Lung (tissue), 11 donors: ENCODE measurements at regions not wholly inside any gene's neighbourhood (a gene's known extent, or its start where the extent isn't known, plus 50 kb on each side); places are given as distances from the start of the nearest gene placed in this dataset.

Experiments
- ATAC-seq: fragments of 200-7000 bp; cut with Tn5 transposase; one replicate; pipeline ENCODE4 v1.9.1; 2020; ENCODE audit warnings: moderate number of reproducible peaks; ENCODE audit not compliant: insufficient read depth, low FRiP score
- DNase-seq, 3 donors: peaks; one replicate each; pipeline ENCODE4 v3.0.0-alpha.2; 2013 to 2017
- H3K27ac ChIP-seq, 2 donors: one replicate each; pipeline ENCODE4 v1.5.1; 2013; ENCODE audit warnings: mild to moderate bottlenecking in 2 of 2, moderate library complexity in 2 of 2, control low read depth in 1 of 2, inconsistent platforms in 1 of 2, low read depth in 1 of 2, low read length in 1 of 2
- H3K27me3 ChIP-seq, 3 donors: one replicate each; pipeline ENCODE4 v1.5.1; 2013; ENCODE audit warnings: low read length in 2 of 3; ENCODE audit not compliant: control insufficient read depth in 3 of 3, insufficient read depth in 3 of 3
- H3K36me3 ChIP-seq, 4 donors: one replicate each; pipeline ENCODE4 v1.5.1; 2013; ENCODE audit warnings: low read length in 4 of 4, mild to moderate bottlenecking in 1 of 4, moderate library complexity in 1 of 4; ENCODE audit not compliant: control insufficient read depth in 4 of 4, insufficient read depth in 4 of 4
- H3K4me1 ChIP-seq, 5 donors: one replicate each; pipeline ENCODE4 v1.5.1; 2013; ENCODE audit warnings: low read length in 5 of 5, mild to moderate bottlenecking in 2 of 5, moderate library complexity in 1 of 5; ENCODE audit not compliant: control insufficient read depth in 5 of 5, insufficient read depth in 5 of 5
- H3K4me3 ChIP-seq: one replicate; pipeline ENCODE4 v1.5.1; 2013; ENCODE audit warnings: mild to moderate bottlenecking, control low read depth, moderate library complexity
- H3K9ac ChIP-seq, 2 donors: one replicate each; pipeline ENCODE4 v1.5.1; 2013; ENCODE audit warnings: low read length in 2 of 2, control low read depth in 1 of 2; ENCODE audit not compliant: insufficient read depth in 1 of 2
- H3K9me3 ChIP-seq, 4 donors: one replicate each; pipeline ENCODE4 v1.5.1; 2013; ENCODE audit warnings: low read length in 3 of 4, mild to moderate bottlenecking in 1 of 4, moderate library complexity in 1 of 4; ENCODE audit not compliant: control insufficient read depth in 4 of 4, insufficient read depth in 3 of 4
- CTCF ChIP-seq: IDR thresholded peaks from 2 replicates; pipeline ENCODE4 v1.5.1; 2012; ENCODE audit warnings: mild to moderate bottlenecking; ENCODE audit errors: control extremely low read depth, extremely low read depth
- WGBS, 2 donors: extraction: QIAGEN DNeasy Blood & Tissue Kit; methylation state at CpG; one replicate each; pipeline ENCODE4 v1.1.7; 2013; 5-methylcytosine and 5-hydroxymethylcytosine counted together
- donor health status: control.
- donor health status: control.
- donor health status: Bipolar disorder and iron deficiency.
- donor health status: healthy.
- donor health status: DM: yes; HTN: yes; CAD: no.

GRCh38 chr2:194332799-194333490, 1324.1 kb upstream of the SLC39A10 start:
- ATAC-seq: no peak
- Histone ChIP-seq H3K27ac (no peak overlapping the region), H3K36me3 (no peaks in the 10 kb centered on the region), H3K4me1 (no peaks in the 10 kb centered on the region), H3K9ac (no peak overlapping the region), H3K4me3 (no peak overlapping the region), H3K27me3 (no peaks in the 10 kb centered on the region), H3K9me3 (peaks cover 0 to 4% (median 2%) of the 10 kb centered on the region in 4 donors)
- 70 to 77% methylated on average over 9 of the region's 9 CpGs for WGBS, 2 donors
- no peak for TF ChIP-seq CTCF
- peak in 1 of 3 donors; percentile 17 for DNase-seq

- no peak for TF ChIP-seq CTCF
- H3K27ac ChIP-seq: no peak overlapping the region
- H3K27me3 ChIP-seq: no peaks in the 10 kb centered on the region
- no peak overlapping the region for H3K9ac ChIP-seq
- no peaks in the 10 kb centered on the region for H3K36me3 ChIP-seq
- 85 to 87% methylated on average over 7 of the region's 7 CpGs for WGBS, 2 donors
- no peaks in the 10 kb centered on the region for H3K4me1 ChIP-seq
- DNase-seq (no peak), ATAC-seq (no peak)
- H3K9me3 ChIP-seq: peaks cover 0 to 9% (median 3%) of the 10 kb centered on the region in 4 donors
- no peak overlapping the region for H3K4me3 ChIP-seq
Observed at GRCh38 chr2:194328456-194328855, 1328.6 kb upstream of the SLC39A10 start.

- Histone ChIP-seq H3K4me3 (no peak overlapping the region), H3K36me3 (no peaks in the 10 kb centered on the region), H3K4me1 (no peaks in the 10 kb centered on the region), H3K27ac (no peak overlapping the region), H3K9ac (no peak overlapping the region), H3K27me3 (no peaks in the 10 kb centered on the region), H3K9me3 (peaks cover 0 to 9% (median 3%) of the 10 kb centered on the region in 4 donors)
- DNase-seq: no peak
- no peak for TF ChIP-seq CTCF
- 92 to 94% methylated on average over 25 of the region's 25 CpGs for WGBS, 2 donors
- ATAC-seq: no peak
Observed at GRCh38 chr2:194327196-194327888, 1329.7 kb upstream of the SLC39A10 start.
